ENCODE measurements at regions not wholly inside any gene's neighbourhood (a gene's known extent, or its start where the extent isn't known, plus 50 kb on each side); places are given as distances from the start of the nearest gene placed in this dataset.

- no peak for DNase-seq
These were observed 1241.5 kb downstream of the BRD1 start for GRCh38 chr22:48585916-48586798.

DNA sequence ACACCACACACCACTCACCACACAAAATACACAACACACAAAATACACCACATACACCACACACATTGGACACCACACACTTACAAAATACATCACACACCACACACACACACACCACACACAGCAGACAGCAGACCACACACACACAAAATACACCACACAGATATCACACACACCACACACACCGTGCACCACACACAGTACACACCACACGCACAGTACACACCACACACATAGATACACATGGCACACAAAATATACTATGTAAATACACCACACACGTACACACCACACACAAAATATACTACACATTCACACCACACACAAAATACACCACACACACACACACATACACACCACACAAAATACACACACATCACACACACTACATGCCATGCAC, 1243.5 kb downstream of the BRD1 start:
- DNase-seq: no peak

DNA sequence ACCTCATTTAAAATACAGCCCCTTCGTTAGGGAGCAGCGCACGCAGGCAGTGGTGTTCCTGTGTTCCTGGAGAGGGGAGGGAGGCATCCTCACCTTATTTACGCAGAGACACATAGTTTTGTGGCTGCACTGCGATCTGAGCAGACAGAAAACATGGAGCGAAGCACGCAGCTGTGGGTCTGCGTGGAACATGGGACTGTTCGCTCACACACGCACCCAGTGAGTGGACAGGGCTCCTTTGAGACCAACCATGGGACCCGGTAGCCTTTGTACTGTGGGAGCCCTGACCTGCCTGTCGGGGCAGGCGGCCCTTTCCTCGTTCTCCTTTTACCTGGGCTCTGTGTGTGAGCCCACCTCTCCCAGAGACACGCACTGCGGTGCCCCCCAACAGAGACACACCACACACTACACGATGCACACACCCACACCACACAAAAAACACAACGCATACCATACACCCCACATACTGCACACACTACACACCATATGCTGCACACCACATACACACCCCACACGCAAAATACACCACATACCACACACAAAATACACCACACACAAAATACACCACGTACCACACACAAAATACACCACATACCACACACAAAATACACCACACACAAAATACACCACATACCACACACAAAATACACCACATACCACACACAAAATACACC, 1245.7 kb downstream of the BRD1 start:
- DNase-seq: no peak

DNA sequence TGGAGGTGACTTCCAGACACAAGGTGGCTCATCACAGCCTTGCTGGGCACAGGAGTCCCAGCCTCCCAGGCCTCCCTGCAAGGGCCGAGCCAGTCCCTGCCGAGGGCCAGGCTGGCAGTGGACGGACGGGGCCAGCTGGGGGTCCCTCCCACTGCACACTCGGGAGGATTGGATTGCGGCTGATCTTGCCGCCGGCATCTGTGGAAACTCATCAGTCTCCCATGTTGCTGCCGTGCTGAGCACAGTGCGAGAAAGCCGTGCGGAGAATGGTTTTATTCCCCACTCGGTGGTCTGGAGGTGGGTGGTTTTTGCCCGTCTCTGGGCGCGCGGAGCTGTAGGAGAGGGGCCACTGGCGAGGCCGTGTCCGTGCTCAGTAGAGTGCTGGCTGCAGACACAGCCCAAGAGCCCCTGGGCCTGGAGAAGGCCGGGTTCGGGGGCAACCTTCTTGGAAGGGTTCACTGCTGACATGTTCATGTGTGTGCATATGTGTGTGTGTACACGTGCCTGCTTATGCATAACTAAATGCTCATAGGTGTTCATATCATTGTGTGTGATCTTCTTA, 1246.4 kb downstream of the BRD1 start:
- no peak for DNase-seq

GRCh38 chr22:48580481-48580970, 1247.1 kb downstream of the BRD1 start:
- no peak for DNase-seq

GRCh38 chr22:48579928-48580309, 1247.8 kb downstream of the BRD1 start:
- no peak for DNase-seq

DNA sequence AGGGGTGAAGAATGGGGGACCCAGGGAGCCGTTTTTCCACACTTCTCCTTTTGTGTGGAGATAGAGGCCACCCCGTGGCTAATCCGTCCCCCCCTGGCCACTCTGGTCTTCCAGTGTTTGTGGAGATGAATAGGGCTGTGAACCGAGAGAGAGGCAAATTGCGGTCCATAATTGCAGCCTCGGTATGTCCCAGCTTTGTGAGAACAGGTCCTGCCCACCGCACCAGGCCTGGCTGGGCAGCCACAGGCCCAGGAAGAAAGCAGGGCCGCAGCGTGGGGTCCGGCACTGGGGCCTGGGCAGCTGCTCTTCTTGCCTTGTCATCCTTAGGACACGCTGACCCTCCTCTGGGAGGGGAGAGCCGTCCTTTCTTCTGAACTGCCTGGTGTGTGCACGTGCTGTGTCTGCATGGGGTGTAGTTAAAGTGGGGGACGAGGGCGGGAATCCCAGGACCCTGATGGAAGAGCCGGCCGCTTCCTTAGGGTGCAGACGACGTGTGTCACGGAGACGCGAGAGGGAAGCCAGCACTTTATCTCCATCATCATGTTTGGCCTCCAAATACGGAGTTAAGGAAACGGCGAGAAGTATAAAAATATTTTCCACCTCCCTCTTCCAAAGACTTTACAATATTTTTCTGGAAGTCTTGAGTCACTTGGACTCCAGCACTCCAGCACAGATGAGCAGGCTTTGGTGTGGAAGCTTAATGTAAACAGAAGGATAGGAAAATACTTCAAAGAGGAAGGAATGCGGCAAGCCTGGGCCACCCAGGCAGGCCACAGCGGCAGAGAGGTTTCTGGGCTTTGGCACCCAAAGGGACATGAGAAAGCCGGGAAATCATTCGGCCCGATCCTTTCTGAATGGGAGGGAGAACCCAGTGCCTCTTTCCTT, 1248.4 kb downstream of the BRD1 start:
- DNase-seq: no peak

DNA sequence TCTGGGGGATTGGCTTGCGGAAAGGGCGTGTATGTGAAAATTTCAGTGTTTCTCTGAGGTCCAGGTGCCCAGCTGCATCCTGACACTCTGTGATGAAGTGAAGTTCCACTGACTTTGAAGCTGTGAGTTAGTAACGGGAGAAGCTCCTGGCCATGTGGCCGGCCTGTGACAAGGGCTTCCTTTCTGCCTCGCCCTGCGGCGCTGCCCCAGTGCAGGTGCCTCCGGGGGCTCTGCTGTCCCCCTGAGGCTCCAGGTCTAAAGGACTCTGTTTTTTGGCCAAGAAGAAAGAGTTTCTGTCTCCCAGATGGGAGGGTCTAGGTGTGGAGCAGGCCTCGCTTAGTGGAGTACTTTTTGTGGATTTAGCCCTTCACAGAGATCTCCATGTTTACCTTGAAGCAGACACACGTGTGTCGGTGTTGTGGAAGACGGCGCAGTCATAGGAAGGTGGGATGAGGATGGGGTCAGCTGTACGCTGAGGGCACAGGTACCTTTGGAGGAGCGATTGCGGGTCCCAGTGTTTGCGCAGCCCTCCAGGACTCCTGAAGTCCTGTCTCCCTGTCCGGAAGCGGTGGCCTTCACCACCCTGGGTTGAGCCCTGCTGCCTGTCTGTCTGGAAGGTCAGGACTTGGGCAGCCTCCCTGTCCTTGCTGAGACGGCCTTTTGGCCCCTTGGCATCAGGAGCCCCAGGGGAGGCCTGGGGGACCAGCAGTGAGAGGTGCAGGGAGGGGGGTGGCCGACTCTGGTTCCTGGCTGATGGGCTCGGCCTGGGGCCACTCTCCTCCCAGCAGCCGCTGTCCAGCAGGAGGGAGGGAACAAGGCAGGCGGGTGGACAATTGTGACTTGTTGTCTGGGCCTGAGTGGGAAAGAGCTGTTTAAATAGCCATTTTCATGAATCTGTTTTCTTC, 1249.3 kb downstream of the BRD1 start:
- no peak for DNase-seq

- no peak for DNase-seq
These were observed 1250.0 kb downstream of the BRD1 start for GRCh38 chr22:48577691-48578090.

DNA sequence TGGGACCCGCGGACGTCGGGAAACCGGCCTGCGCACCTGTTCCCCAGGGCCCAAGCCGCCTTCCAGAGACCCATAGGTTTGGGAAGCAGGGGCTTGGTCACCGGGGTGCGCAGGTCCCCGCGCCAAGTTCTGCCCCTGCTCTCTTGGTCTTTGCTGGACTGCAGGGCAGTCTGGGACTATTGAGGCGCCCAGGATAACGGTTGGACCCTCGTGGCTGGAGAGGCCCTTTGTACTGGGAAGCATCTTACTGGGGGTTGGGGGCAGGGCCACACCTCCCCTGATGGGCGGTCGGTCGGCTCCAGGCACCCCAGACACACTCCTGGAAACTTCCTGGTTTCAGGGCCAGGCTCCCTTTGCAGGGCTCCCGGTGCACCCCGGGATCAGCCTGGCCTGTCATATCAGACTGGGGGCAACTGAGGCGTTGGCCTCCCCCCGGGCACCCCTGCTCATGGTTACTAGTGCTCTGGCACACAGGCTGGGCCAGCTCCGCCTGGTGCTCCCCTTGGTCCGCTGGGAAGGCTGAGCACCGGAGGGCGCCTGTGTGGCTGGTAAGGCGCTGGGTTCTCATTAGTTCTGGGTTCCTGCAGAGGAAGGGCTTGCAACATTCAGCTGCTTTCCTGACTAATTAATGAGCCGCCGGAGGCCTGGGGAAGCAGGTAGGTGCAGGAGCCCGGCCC, 1250.5 kb downstream of the BRD1 start:
- no peak for DNase-seq

- DNase-seq: no peak
These were observed 1251.2 kb downstream of the BRD1 start for GRCh38 chr22:48576333-48577013.

- DNase-seq: no peak
These were observed 1251.9 kb downstream of the BRD1 start for GRCh38 chr22:48575618-48576332.

DNA sequence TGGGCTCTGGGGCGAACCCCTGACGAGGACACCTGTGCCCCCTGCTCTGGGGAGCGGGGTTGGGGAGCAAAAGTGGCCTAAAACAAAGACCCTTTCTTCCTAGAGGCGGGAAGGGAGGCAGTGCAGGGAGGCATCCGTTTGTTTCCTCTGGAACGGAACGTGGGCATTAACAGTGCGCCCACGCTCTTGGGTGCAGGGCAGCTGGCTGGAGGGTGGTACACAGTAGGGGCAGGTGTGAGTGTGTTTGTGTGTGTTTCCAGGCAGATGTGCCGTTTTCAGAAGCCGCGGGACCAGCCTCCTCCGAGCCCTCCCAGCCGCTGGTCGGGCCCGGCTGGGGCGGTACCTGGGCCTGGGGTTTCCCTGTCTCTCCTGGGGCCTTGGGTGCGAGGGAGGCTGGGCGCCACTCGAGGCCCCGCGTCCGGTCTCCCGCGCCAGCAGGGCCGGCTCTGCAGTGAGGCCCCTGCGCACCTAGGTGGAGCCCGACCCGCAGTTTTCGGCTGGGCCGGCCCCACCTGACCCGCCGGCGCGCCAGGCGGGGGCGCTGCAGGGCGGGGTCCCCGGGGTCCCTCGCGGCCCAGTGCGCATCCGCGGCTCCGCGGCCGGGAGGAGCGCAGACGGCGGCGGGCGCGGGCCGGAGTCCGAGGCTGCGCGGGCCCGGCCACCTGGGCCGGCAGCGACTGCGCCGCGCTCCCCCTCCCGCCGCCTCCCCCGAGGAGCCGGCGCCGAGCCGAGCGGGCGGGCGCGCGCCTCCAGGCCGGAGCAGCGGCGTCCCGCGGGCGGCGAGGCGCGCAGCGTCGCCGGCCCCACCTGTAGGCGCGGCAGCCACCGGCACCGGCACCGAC, 1252.7 kb downstream of the BRD1 start:
- no peak for DNase-seq

DNA sequence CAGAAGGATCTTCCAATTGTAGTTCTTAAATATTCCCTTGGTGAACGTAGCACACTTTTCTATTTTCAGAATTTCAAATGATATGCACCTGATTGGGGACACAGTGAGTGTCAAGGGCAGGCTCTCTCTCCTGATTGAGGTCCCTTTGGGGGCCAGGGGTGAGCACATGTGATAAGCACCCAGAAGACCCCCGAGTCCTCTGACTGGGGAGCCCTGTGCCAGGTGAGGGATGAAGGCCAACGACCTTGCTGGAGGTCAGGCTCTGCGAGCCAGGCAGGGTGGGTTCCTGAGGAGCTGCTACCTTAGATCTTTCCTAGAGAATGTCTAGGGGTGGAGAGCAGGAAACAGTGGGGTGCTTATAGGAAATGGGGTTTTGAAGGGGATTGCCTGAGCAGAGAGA, 1253.9 kb downstream of the BRD1 start:
- no peak for DNase-seq

DNA sequence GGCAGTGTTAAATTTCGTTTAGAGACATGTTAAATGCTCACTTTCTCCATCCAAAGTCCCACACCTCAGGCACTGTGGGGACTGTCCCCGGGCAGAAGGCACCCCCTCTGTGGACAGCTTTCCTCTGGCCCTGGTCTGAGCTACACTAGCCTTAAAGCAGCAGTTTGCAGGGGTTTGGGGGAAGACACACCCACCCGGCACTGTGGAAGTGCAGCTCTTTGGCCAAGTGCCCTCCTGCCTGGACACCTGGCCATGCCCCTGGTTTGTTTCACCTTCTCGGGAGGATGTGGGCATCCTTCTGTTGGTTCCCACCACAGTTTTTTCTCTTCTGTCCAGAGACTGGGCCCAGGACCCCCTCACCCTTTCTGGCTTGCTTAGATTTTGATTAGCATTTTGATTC, 1254.7 kb downstream of the BRD1 start:
- no peak for DNase-seq

DNA sequence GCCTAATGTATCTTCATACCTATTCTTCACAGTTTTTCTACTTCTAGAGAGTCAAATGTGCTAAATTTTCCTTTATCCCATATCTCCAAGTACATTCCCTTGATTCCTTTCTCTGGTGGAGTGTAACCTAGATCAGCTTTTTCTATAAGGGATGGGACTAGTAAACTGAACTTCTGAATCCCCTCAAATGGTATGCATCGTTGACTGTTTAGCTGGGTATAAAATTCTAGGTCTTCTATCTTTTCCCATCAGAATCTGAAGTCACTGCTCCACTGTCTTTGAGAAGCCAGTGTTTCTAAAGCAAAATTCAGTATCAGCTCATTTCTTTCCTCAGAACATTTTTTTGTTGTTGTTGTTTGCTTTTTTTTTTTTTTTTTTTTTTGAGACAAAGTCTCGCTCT, 1256.8 kb downstream of the BRD1 start:
- DNase-seq: no peak

- DNase-seq: no peak
These were observed 1258.0 kb downstream of the BRD1 start for GRCh38 chr22:48569476-48570233.

DNA sequence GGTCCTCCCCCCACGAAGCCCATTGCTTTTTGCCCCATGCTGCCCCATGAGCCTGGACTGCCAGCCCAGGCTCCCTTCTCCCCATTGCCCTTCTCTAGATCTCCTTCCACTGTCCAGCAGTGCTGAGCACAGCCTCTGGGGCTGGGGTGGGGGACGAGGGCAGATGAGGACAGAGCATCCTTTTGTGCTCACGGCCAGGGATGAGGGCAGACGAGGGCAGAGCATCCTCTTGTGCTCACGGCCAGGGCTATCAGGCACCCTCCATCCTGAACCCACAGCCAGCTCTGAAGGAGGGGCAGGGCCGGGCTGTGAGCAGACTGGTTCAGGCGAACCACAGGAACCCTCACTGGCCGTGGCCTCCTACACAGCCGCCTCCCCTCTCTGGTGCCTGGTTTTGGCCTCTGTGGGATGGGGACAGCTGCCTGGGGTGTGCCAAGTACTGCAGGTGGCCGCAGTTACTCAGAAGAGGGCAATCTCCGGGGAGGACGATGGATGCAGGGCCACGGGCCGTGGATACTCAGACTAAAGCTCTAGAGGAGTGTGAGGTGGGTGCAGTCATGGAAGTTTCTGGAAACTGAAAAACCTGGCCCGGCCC, 1258.8 kb downstream of the BRD1 start:
- no peak for DNase-seq

All from activated naive CD4-positive, alpha-beta T cell treated with anti-CD3 and anti-CD28 coated beads, Interleukin-2, amount 50 U/mL, for 16 hours (primary cell).